Chondrocyte (in vitro differentiated cells): ENCODE measurements at regions not wholly inside any gene's neighbourhood (a gene's known extent, or its start where the extent isn't known, plus 50 kb on each side); places are given as distances from the start of the nearest gene placed in this dataset.

Experiments
- DNase-seq: peaks from one replicate; pipeline ENCODE4 v3.0.0; 2021; ENCODE audit warnings: mixed read lengths, low spot score
- H3K27ac Mint-ChIP-seq: one replicate; pipeline ENCODE4 v1.8.0; 2021; ENCODE audit warnings: mild to moderate bottlenecking, moderate library complexity, mixed read lengths; ENCODE audit not compliant: unreplicated experiment
- H3K27me3 Mint-ChIP-seq: 2 replicates; pipeline ENCODE4 v1.8.0; 2021; ENCODE audit warnings: low read depth, mixed read lengths
- H3K36me3 Mint-ChIP-seq: 2 replicates; pipeline ENCODE4 v1.8.0; 2021; ENCODE audit warnings: low read depth, mixed read lengths
- H3K4me1 Mint-ChIP-seq: 2 replicates; pipeline ENCODE4 v1.8.0; 2021; ENCODE audit warnings: low read depth, mild to moderate bottlenecking, mixed read lengths
- H3K4me3 Mint-ChIP-seq: one replicate; pipeline ENCODE4 v1.8.0; 2021; ENCODE audit warnings: mild to moderate bottlenecking, moderate library complexity, mixed read lengths; ENCODE audit not compliant: unreplicated experiment
- H3K9me3 Mint-ChIP-seq: 2 replicates; pipeline ENCODE4 v1.8.0; 2021; ENCODE audit warnings: low read depth, mixed read lengths
- TF ChIP-seq, protein P1 (sequence below): fragments of 200-600 bp; sonication (generic); IDR thresholded peaks from 2 replicates; pipeline ENCODE4 v1.5.0; 2021; ENCODE audit warnings: antibody characterized with exemption, mild to moderate bottlenecking, moderate library complexity

DNA sequence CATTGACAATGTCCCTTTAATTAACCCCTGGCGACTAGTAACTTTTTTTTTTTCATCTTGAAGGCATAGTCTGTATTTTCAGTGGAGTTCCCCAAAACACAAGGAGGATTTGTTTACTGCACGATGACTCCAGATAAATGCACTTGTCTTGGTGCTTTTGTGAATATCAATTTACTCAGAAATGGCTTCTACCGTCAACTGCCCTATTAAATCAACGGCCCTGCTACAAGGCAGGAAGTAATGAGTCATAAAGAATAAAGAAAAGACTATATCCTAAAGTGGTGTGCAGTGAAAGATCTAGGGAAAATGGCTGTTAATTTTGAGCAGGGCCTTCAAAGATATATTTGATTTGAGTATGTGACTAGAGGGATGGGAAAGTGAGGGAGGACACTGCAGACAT, 388.3 kb upstream of the CHD1 start:
- no peak overlapping the region for H3K27ac Mint-ChIP-seq
- H3K9me3 Mint-ChIP-seq = no peaks in the 10 kb centered on the region
- no peaks in the 10 kb centered on the region for H3K36me3 Mint-ChIP-seq
- TF ChIP-seq, protein P1, sequence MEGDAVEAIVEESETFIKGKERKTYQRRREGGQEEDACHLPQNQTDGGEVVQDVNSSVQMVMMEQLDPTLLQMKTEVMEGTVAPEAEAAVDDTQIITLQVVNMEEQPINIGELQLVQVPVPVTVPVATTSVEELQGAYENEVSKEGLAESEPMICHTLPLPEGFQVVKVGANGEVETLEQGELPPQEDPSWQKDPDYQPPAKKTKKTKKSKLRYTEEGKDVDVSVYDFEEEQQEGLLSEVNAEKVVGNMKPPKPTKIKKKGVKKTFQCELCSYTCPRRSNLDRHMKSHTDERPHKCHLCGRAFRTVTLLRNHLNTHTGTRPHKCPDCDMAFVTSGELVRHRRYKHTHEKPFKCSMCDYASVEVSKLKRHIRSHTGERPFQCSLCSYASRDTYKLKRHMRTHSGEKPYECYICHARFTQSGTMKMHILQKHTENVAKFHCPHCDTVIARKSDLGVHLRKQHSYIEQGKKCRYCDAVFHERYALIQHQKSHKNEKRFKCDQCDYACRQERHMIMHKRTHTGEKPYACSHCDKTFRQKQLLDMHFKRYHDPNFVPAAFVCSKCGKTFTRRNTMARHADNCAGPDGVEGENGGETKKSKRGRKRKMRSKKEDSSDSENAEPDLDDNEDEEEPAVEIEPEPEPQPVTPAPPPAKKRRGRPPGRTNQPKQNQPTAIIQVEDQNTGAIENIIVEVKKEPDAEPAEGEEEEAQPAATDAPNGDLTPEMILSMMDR = no peak
- H3K27me3 Mint-ChIP-seq = no peaks in the 10 kb centered on the region
- DNase-seq = no peak
- no peak overlapping the region for H3K4me3 Mint-ChIP-seq
- no peaks in the 10 kb centered on the region for H3K4me1 Mint-ChIP-seq

DNA sequence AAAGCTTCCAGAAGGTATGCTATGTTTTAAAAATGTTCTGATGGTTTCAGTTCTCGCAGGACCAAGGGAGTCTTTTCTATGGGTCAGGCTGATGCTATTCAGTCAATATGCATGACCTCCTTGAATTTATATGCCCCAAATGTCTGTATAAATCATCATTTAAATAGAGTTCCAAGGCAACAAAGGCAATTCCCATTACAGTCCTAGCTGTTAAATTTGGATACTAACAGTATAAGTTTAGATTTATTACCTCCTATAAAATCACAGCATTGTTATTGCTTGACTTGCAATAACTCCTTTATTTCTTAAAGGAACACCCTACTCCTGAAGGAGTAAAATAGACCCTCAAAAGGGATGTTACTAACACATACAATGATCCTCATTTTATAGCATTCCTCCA, 387.7 kb upstream of the CHD1 start:
- Mint-ChIP-seq H3K4me1 (no peaks in the 10 kb centered on the region), H3K9me3 (no peaks in the 10 kb centered on the region), H3K4me3 (no peak overlapping the region), H3K27me3 (no peaks in the 10 kb centered on the region), H3K36me3 (no peaks in the 10 kb centered on the region), H3K27ac (no peak overlapping the region)
- TF ChIP-seq, protein P1 = no peak
- no peak for DNase-seq

DNA sequence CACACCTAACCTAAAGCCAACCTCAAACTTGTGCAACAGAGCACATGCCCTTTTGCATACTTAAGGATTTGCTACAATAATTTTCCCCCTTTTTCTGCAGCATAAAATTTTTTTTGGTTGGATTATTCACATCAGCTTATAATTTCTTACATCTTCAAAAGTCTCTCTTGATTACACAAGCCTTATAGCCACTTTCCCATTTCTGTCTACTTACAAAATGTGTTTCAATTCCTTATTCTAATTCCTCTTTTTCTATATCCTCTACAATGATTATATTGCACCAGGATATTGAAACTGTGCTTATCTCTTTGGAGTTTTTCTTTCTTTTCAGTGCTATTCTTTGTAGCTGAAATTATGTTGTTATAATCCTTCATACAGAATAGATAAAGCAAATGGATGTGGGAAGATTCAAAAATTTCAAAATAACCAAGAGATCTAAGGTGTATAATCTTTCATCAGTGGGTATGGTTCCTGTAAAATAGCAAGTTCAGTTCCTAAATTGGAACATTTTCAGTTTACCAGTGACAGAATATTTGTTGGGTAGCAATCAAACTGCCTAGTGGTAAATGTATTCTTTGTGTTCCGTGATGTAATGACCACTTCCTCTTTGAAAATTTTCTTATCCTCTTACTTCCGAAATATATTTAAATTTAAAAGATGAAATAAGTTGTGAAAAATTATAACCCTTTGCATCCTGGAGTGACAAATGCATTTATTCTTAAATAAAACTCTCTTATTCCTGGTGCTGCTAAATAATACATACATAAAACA, 386.8 kb upstream of the CHD1 start:
- no peak for DNase-seq
- H3K36me3 Mint-ChIP-seq = no peaks in the 10 kb centered on the region
- TF ChIP-seq, protein P1 = no peak
- H3K4me3 Mint-ChIP-seq = no peak overlapping the region
- no peaks in the 10 kb centered on the region for H3K4me1 Mint-ChIP-seq
- H3K9me3 Mint-ChIP-seq = no peaks in the 10 kb centered on the region
- H3K27ac Mint-ChIP-seq = no peak overlapping the region
- H3K27me3 Mint-ChIP-seq = no peaks in the 10 kb centered on the region

DNA sequence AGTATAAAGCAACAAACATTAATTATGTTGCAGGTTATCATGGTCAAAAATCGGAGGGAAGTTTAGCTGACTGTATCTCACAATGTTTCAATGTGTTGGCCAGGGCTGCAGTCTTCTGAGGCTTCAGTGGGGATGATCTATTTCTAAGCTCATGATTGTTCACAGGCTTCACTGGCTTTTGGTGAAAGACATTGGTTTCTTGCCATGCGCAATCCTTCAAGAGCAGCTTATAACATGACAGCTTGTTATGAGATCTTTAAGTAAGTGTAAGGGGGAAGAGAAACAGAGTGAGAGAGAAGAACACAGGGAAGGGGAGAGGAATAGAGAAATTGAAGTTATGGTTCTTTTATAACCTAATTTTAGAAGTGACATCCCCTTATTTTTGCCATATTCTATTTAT, 385.9 kb upstream of the CHD1 start:
- H3K27me3 Mint-ChIP-seq = no peaks in the 10 kb centered on the region
- no peak for DNase-seq
- no peak overlapping the region for H3K4me3 Mint-ChIP-seq
- no peaks in the 10 kb centered on the region for H3K9me3 Mint-ChIP-seq
- TF ChIP-seq, protein P1 = no peak
- no peaks in the 10 kb centered on the region for H3K36me3 Mint-ChIP-seq
- no peaks in the 10 kb centered on the region for H3K4me1 Mint-ChIP-seq
- H3K27ac Mint-ChIP-seq = no peak overlapping the region

DNA sequence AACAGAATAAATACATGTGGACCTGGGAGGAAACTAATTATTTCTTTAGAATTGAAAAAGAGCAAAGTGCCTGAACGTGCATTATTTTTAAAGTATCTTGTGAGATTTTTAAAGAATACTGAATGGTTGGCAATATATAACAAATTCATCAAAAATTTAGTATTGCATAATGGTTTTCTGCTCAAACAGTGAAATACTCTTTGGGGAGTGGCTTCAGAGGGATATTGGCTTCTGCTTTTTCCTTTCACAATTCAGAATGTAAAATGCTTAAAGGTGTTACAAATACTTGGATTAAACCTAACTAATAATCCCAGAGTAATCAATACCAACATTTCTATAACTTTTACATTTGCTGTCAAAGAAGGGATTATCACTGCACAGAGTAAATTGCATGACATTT, 379.3 kb upstream of the CHD1 start:
- Mint-ChIP-seq H3K4me3 (no peak overlapping the region), H3K4me1 (no peaks in the 10 kb centered on the region), H3K27ac (no peak overlapping the region), H3K27me3 (peaks cover 4% of the 10 kb centered on the region), H3K36me3 (no peaks in the 10 kb centered on the region), H3K9me3 (no peaks in the 10 kb centered on the region)
- no peak for DNase-seq
- TF ChIP-seq, protein P1 = no peak
